Mesodermal cell (in vitro differentiated cells): ENCODE measurements at regions not wholly inside any gene's neighbourhood (a gene's known extent, or its start where the extent isn't known, plus 50 kb on each side); places are given as distances from the start of the nearest gene placed in this dataset.

Experiments used
- H3K27ac ChIP-seq: 2 replicates; pipeline ENCODE4 v1.7.0; 2013; ENCODE audit warnings: mild to moderate bottlenecking, low read depth, low read length, moderate library complexity; ENCODE audit not compliant: severe bottlenecking
- H3K36me3 ChIP-seq: 2 replicates; pipeline ENCODE4 v1.7.1; 2013; ENCODE audit warnings: mild to moderate bottlenecking, low read length, moderate library complexity; ENCODE audit not compliant: control insufficient read depth, insufficient read depth
- H3K4me1 ChIP-seq: one replicate; pipeline ENCODE4 v1.7.1; 2013; ENCODE audit warnings: mild to moderate bottlenecking, low read length; ENCODE audit not compliant: insufficient read depth, control insufficient read depth, poor library complexity, severe bottlenecking
- H3K4me3 ChIP-seq: 2 replicates; pipeline ENCODE4 v1.7.0; 2013; ENCODE audit warnings: low read length, control low read depth, mild to moderate bottlenecking; ENCODE audit not compliant: insufficient read depth, poor library complexity, severe bottlenecking; ENCODE audit errors: extremely low read depth
- H3K9me3 ChIP-seq: 2 replicates; pipeline ENCODE4 v1.7.1; 2013; ENCODE audit warnings: mild to moderate bottlenecking, low read length, moderate library complexity; ENCODE audit not compliant: control insufficient read depth
- WGBS, 2 experiments: methylation state at CpG; one replicate each; pipeline ENCODE4 v1.1.5; 2013; ENCODE audit warnings: missing lambda C conversion rate in 2 of 2; ENCODE audit not compliant: insufficient coverage in 2 of 2; 5-methylcytosine and 5-hydroxymethylcytosine counted together

GRCh38 chr10:111706331-111706730 lies 477.2 kb downstream of the GPAM start:
- Histone ChIP-seq H3K36me3 (no peaks in the 10 kb centered on the region), H3K4me3 (no peak overlapping the region), H3K9me3 (no peaks in the 10 kb centered on the region), H3K4me1 (no peaks in the 10 kb centered on the region), H3K27ac (no peak overlapping the region)
- WGBS, 2 experiments, result 65 to 82% methylated on average over 2 of the region's 4 CpGs

- Histone ChIP-seq H3K4me1 (no peaks in the 10 kb centered on the region), H3K4me3 (no peak overlapping the region), H3K36me3 (no peaks in the 10 kb centered on the region), H3K9me3 (no peaks in the 10 kb centered on the region), H3K27ac (no peak overlapping the region)
- WGBS, 2 experiments, result 100% methylated on average over 1 of the region's 1 CpG
Observed at GRCh38 chr10:111707076-111707475, 476.5 kb downstream of the GPAM start.

- 79 to 86% methylated on average over 4 of the region's 4 CpGs for WGBS, 2 experiments
- H3K27ac ChIP-seq, result no peak overlapping the region
- no peak overlapping the region for H3K4me3 ChIP-seq
- peaks cover 11% of the 10 kb centered on the region for H3K9me3 ChIP-seq
- no peaks in the 10 kb centered on the region for H3K4me1 ChIP-seq
- no peaks in the 10 kb centered on the region for H3K36me3 ChIP-seq
Observed at GRCh38 chr10:111709603-111710002, 474.0 kb downstream of the GPAM start.

GRCh38 chr10:111716032-111716431 lies 467.5 kb downstream of the GPAM start:
- Histone ChIP-seq H3K9me3 (peaks cover 24% of the 10 kb centered on the region), H3K27ac (no peak overlapping the region), H3K4me1 (no peaks in the 10 kb centered on the region), H3K36me3 (no peaks in the 10 kb centered on the region), H3K4me3 (no peak overlapping the region)

GRCh38 chr10:111724121-111724520 lies 459.4 kb downstream of the GPAM start:
- Histone ChIP-seq H3K4me3 (no peak overlapping the region), H3K27ac (no peak overlapping the region), H3K4me1 (no peaks in the 10 kb centered on the region), H3K36me3 (no peaks in the 10 kb centered on the region), H3K9me3 (no peaks in the 10 kb centered on the region)
- WGBS, 2 experiments, result 75 to 86% methylated on average over 1 of the region's 1 CpG

GRCh38 chr10:111725050-111725449 lies 458.5 kb downstream of the GPAM start:
- H3K27ac ChIP-seq, result no peak overlapping the region
- H3K4me1 ChIP-seq, result no peaks in the 10 kb centered on the region
- no peaks in the 10 kb centered on the region for H3K36me3 ChIP-seq

GRCh38 chr10:111732166-111732785 lies 451.3 kb downstream of the GPAM start:
- no peaks in the 10 kb centered on the region for H3K9me3 ChIP-seq
- H3K27ac ChIP-seq, result no peak overlapping the region
- no peaks in the 10 kb centered on the region for H3K36me3 ChIP-seq
- WGBS, 2 experiments, result no CpG with 5 or more reads among the region's 1 CpG
- H3K4me3 ChIP-seq, result no peak overlapping the region
- no peaks in the 10 kb centered on the region for H3K4me1 ChIP-seq

More at GRCh38 chr10:111725050-111725449, 458.5 kb downstream of the GPAM start:
- no peaks in the 10 kb centered on the region for H3K9me3 ChIP-seq
- no peak overlapping the region for H3K4me3 ChIP-seq

GRCh38 chr10:111739125-111739873 lies 444.3 kb downstream of the GPAM start:
- 67% methylated on average over 4 of the region's 6 CpGs; no CpG with 5 or more reads in 1 of the 2 experiments for WGBS, 2 experiments
- Histone ChIP-seq H3K4me1 (no peaks in the 10 kb centered on the region), H3K9me3 (no peaks in the 10 kb centered on the region), H3K36me3 (no peaks in the 10 kb centered on the region), H3K27ac (no peak overlapping the region), H3K4me3 (no peak overlapping the region)

GRCh38 chr10:111739874-111740139 lies 443.8 kb downstream of the GPAM start:
- no peak overlapping the region for H3K4me3 ChIP-seq
- H3K36me3 ChIP-seq, result no peaks in the 10 kb centered on the region
- WGBS, 2 experiments, result no CpG with 5 or more reads among the region's 1 CpG
- H3K9me3 ChIP-seq, result no peaks in the 10 kb centered on the region
- H3K4me1 ChIP-seq, result no peaks in the 10 kb centered on the region
- no peak overlapping the region for H3K27ac ChIP-seq

- Histone ChIP-seq H3K36me3 (no peaks in the 10 kb centered on the region), H3K4me1 (no peaks in the 10 kb centered on the region), H3K9me3 (no peaks in the 10 kb centered on the region), H3K27ac (no peak overlapping the region), H3K4me3 (no peak overlapping the region)
- 100% methylated on average over 2 of the region's 2 CpGs; no CpG with 5 or more reads in 1 of the 2 experiments for WGBS, 2 experiments
Observed at GRCh38 chr10:111745982-111746381, 437.6 kb downstream of the GPAM start.

GRCh38 chr10:111747751-111748150 lies 435.8 kb downstream of the GPAM start:
- H3K9me3 ChIP-seq, result no peaks in the 10 kb centered on the region
- no peak overlapping the region for H3K27ac ChIP-seq
- no peaks in the 10 kb centered on the region for H3K4me1 ChIP-seq
- H3K36me3 ChIP-seq, result no peaks in the 10 kb centered on the region
- no CpG with 5 or more reads among the region's 1 CpG for WGBS, 2 experiments
- no peak overlapping the region for H3K4me3 ChIP-seq
